Kidney (tissue), 13 donors: ENCODE measurements at regions not wholly inside any gene's neighbourhood (a gene's known extent, or its start where the extent isn't known, plus 50 kb on each side); places are given as distances from the start of the nearest gene placed in this dataset.

Experiments
- DNase-seq, 5 donors: peaks; one replicate each; pipeline ENCODE4 v3.0.0-alpha.2; 2013 to 2020
- FAIRE-seq: peaks from 2 replicates; lab custom pipeline; 2012; peaks lifted over from hg19 to GRCh38; lab: Jason Lieb, UNC
- H3K27ac ChIP-seq, 2 donors: one replicate each; pipeline ENCODE4 v1.7.0; 2013; ENCODE audit warnings: low read depth in 2 of 2, low read length in 2 of 2, inconsistent platforms in 1 of 2
- H3K27me3 ChIP-seq: one replicate; pipeline ENCODE4 v1.7.1; 2013; ENCODE audit warnings: low read length, inconsistent platforms; ENCODE audit not compliant: control insufficient read depth, insufficient read depth
- H3K36me3 ChIP-seq, 3 donors: one replicate each; pipeline versions ENCODE4 v1.7.0 to v1.7.1; 2013; ENCODE audit warnings: low read length in 3 of 3, control low read depth in 1 of 3, inconsistent platforms in 1 of 3; ENCODE audit not compliant: insufficient read depth in 3 of 3, control insufficient read depth in 2 of 3
- H3K4me1 ChIP-seq, 3 donors: one replicate each; pipeline versions ENCODE4 v1.7.0 to v1.7.1; 2013; ENCODE audit warnings: low read length in 3 of 3, inconsistent platforms in 1 of 3, low read depth in 1 of 3; ENCODE audit not compliant: control insufficient read depth in 2 of 3, insufficient read depth in 2 of 3
- H3K4me3 ChIP-seq, 3 donors: one replicate each; pipeline versions ENCODE4 v1.7.0 to v1.8.1; 2013; ENCODE audit warnings: low read length in 3 of 3, control low read depth in 1 of 3, inconsistent platforms in 1 of 3
- H3K9ac ChIP-seq, 3 donors: one replicate each; pipeline versions ENCODE4 v1.7.0 to v1.7.1; 2013; ENCODE audit warnings: low read length in 3 of 3, control low read depth in 1 of 3, inconsistent platforms in 1 of 3
- H3K9me3 ChIP-seq, 3 donors: one replicate each; pipeline versions ENCODE4 v1.7.0 to v1.7.1; 2013; ENCODE audit warnings: low read length in 3 of 3, control low read depth in 1 of 3, inconsistent platforms in 1 of 3; ENCODE audit not compliant: control insufficient read depth in 2 of 3, insufficient read depth in 1 of 3
- intact Hi-C: fragments of 100-400 bp; cut with DNase I; formaldehyde crosslinking; loops from one replicate; pipeline ENCODE4 v1.11.1; 2022
- TF ChIP-seq, protein P1 (sequence below): IDR thresholded peaks from 3 replicates; pipeline ENCODE4 v1.5.1; 2012; ENCODE audit warnings: mild to moderate bottlenecking, moderate library complexity, borderline replicate concordance; ENCODE audit not compliant: insufficient read depth; ENCODE audit errors: extremely low read depth
- donor health status: control.
- donor health status: control.
- donor health status: control.
- donor health status: control.
- donor health status: control.
- donor health status: DM: yes; HTN: yes; CAD: no.
- donor health status: Normal renal cell carcinoma (clear cell type).

DNA sequence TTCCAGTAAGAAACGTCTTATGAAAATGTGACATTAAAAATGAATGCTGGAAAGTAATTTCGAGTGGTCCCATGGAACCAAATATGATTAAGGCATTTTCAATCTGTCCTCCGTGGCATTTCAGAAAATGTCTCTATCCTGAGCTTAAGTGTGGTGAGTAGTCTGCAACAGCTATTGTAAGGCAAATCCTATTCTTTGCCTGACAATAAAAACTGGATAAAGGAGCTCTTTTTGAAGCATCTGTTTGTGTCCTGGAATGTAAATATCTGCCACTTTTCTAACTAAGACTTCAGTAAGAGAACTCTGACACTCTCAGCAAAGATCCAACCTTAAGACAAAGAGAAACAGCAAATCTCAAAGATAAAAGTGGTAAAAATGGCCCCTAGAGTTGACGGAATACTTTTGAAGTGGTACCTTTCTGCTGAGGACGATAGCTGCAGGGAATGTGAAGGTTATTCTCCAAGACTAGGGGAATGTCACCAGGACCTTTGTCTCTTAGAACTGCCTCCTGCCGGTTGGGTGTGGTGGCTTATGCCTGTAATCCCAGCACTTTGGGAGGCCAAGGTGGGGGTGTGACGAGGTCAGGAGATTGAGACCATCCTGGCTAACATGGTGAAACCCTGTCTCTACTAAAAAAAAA lies 486.7 kb upstream of the ZP4 start:
- TF ChIP-seq, protein P1, sequence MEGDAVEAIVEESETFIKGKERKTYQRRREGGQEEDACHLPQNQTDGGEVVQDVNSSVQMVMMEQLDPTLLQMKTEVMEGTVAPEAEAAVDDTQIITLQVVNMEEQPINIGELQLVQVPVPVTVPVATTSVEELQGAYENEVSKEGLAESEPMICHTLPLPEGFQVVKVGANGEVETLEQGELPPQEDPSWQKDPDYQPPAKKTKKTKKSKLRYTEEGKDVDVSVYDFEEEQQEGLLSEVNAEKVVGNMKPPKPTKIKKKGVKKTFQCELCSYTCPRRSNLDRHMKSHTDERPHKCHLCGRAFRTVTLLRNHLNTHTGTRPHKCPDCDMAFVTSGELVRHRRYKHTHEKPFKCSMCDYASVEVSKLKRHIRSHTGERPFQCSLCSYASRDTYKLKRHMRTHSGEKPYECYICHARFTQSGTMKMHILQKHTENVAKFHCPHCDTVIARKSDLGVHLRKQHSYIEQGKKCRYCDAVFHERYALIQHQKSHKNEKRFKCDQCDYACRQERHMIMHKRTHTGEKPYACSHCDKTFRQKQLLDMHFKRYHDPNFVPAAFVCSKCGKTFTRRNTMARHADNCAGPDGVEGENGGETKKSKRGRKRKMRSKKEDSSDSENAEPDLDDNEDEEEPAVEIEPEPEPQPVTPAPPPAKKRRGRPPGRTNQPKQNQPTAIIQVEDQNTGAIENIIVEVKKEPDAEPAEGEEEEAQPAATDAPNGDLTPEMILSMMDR: no peak
- no peak overlapping the region for H3K9ac ChIP-seq

DNA sequence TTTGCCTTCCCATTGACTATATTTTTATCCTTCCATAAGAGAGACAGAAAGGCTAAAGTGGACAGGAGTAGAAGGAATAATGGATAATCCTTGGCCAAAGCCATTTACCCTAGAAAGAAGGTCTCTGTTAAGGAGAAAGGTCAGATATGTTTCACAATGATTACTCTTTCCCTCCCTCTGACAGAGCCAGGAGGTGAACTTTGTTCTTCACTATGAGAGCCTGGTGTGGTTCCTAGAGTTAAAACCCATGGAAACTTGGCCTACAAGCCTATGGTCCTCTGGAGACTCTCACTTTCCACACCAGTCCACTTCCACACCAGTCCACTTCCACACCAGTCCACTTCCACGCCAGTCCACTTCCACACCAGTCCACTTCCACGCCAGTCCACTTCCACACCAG lies 479.9 kb upstream of the ZP4 start:
- no peak for DNase-seq
- TF ChIP-seq, protein P1: no peak
- Histone ChIP-seq H3K9me3 (no peaks in the 10 kb centered on the region), H3K4me1 (no peaks in the 10 kb centered on the region), H3K4me3 (no peak overlapping the region), H3K27ac (no peak overlapping the region), H3K9ac (no peak overlapping the region), H3K36me3 (no peaks in the 10 kb centered on the region), H3K27me3 (no peaks in the 10 kb centered on the region)
- FAIRE-seq: no peak
- intact Hi-C loops: no loop called here

More for the DNA sequence above, 486.7 kb upstream of the ZP4 start:
- DNase-seq: no peak
- H3K27ac ChIP-seq: no peak overlapping the region
- no peaks in the 10 kb centered on the region for H3K9me3 ChIP-seq
- no peaks in the 10 kb centered on the region for H3K4me1 ChIP-seq
- no peak overlapping the region for H3K4me3 ChIP-seq
- intact Hi-C loops: no loop called here
- FAIRE-seq: no peak
- no peaks in the 10 kb centered on the region for H3K27me3 ChIP-seq
- H3K36me3 ChIP-seq: no peaks in the 10 kb centered on the region

DNA sequence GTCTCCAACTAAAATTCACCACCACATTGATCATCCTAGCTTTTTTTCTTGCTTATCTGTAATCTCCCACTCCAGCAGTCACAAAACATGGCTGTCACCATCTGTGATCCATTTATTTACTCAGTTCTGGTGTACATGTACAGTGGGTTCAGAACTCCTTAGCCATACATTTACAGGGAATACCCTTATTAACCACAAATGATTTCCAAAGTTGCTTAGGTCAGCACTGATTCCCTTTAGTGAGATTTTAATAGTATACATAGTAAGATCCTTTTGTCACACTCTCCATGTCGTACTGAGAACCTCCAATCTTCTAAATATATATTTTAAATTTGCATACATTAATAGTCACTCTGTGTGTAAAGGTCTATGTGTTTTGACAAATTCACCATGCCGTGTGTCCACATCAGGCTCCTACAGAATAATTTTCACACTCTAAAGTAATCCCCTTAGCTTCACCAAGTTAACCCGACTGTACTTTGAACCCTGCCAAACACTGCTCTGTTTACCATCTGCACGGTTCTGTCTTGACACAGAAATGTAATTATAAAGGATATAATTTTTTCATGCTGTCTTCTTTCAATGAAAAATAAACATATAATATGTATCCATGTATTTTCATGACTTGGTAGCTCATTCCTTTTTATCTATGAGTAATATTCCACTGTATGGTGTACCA lies 473.6 kb upstream of the ZP4 start:
- H3K36me3 ChIP-seq: no peaks in the 10 kb centered on the region
- no peak overlapping the region for H3K27ac ChIP-seq
- TF ChIP-seq, protein P1: no peak
- H3K4me3 ChIP-seq: no peak overlapping the region
- intact Hi-C loops: no loop called here
- H3K9me3 ChIP-seq: peaks cover 0 to 2% (median 0%) of the 10 kb centered on the region in 3 donors
- no peaks in the 10 kb centered on the region for H3K27me3 ChIP-seq
- DNase-seq: no peak
- no peak for FAIRE-seq
- no peak overlapping the region for H3K9ac ChIP-seq
- H3K4me1 ChIP-seq: no peaks in the 10 kb centered on the region
